KBM-7 (cell line): ENCODE measurements at regions not wholly inside any gene's neighbourhood (a gene's known extent, or its start where the extent isn't known, plus 50 kb on each side); places are given as distances from the start of the nearest gene placed in this dataset.
"Not testable (repeated sequence)": the region's sequence is repeated elsewhere in the genome, so short reads cannot be mapped to it uniquely, and the experiment has no call there.

Experiments used
- DNase-seq: peaks from one replicate; pipeline ENCODE4 v3.0.0-alpha.2; 2015
- in situ Hi-C: fragments of 300-500 bp; cut with MboI; formaldehyde crosslinking; loops from 2 replicates; pipeline ENCODE4 v1.14.3; 2020; ENCODE audit warnings: low sequenced_read_pairs, low pct_unique_long_range_greater_than_20kb, mixed read lengths

DNA sequence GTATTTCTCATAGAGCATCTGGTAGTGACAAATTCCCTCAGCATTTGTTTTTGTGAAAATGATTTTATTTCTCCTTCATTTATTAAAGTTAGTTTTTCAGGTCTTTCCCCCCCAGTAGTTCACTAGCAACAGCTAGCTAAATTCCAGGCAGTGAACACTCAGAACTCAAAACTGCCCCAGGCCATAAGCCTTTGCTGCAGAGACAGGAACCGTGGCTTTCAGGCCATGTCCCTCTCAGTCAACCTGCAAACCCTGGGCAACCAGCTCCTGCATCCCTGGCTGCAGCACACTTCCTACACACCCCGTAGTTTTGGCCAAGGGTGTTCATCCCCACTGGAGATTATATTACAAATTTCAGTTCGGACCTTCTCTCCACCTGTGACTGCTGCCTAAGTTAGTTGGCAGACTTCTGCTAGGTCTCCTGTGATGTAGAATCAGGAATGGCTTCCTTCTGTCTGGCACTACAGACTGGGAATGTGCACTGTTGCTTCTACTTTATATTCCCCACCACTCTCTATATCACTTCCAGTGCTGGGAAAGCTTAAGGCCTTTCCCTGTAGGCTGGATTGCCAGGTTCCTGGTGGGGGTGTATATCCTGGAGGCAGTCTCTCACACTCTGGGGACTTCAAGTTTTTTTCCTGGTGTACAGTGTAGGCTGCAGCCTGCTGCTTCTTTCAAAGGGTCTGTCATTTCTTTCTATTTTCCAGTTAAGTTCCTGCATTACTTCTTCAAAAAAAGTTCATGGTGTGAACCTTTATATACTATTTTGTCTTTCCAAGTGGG is 924.4 kb upstream of the LRFN5 start:
- in situ Hi-C loops = no loop called here
- no peak for DNase-seq

DNA sequence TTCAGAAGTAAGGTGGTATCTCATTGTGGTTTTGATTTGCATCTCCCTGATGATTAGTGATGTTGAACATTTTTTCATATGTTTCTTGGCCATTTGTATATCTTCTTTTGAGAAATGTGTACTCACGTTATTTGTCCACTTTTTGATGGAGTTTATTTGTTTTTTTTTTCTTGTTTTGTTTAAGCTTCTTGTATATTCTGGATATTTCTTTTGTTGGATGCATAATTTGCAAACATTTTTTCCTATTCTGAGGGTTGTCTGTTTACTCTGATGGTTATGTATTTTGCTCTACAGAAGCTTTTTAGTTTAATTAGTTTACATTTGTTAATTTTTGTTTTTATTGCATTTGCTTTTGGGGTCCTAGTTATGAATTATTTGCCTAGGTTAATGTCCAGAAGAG is 927.4 kb upstream of the LRFN5 start:
- in situ Hi-C loops = no loop called here
- DNase-seq = no peak

DNA sequence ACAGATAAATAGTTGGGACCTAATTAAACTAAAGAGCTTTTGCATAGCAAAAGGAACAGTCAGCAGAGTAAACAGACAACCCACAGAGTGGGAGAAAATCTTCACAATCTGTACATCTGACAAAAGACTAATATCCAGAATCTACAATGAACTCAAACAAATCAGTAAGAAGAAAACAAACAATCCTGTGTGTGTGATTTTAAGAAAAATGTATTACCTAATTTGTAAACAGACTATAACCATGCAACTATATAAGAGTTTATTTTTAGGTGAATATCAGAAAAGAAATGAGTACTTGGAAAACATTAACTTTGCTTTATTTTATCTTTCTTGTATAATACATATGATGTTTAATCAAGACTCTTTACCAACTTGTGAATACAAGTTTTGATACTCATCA is 929.5 kb upstream of the LRFN5 start:
- in situ Hi-C loops, DNase-seq: not testable (repeated sequence)

DNA sequence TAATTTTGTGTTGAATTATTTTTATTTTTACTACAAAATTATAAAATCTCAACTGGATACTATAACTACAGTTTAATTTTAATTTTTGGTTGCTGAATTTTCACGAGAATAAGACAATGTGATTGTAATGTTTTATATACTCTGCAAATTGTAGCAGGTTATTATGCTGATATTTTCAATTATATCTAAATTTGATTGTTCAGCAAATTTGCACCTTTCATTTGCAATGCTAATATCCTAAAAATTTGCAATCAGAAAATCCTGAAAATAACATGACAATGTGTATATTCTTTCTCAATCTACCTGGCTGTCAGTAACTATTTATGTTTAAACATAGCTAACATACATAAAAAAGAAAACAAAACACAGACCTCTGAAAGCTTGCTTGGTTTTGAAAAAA is 932.2 kb upstream of the LRFN5 start:
- in situ Hi-C loops = no loop called here

GRCh38 chr14:40656311-40656710 is 950.4 kb upstream of the LRFN5 start:
- in situ Hi-C loops = no loop called here
- DNase-seq = no peak

More for the DNA sequence above, 932.2 kb upstream of the LRFN5 start:
- DNase-seq = no peak

DNA sequence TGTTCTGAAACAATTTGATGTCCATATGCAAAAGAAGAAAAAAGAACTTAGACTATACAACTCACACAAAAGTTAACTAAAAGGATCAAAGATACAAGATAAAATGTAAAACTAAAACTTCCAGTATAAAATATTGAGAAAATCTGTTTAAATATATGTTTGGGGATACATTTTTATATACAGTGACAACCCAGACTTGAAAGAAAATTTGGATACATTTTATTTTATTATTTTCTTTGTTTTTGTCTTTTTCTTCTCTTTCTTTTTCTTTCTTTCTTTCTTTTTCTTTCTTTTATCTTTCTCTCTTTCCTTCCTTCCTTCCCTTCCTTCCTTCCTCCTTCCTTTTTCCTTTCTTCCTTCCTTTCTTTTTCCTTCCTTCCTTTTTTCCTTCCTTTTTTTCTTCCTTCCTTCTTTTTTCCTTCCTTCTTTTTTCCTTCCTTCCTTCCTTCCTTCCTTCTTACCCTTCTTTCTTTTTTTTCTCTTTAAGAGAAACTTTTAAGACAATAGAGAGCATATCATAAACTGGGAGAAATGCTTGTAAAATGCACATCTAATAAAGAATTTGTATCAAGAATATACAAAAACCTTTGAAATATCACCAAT is 954.5 kb upstream of the LRFN5 start:
- in situ Hi-C loops = no loop called here
- DNase-seq = no peak

GRCh38 chr14:40630471-40630870 is 976.2 kb upstream of the LRFN5 start:
- no peak for DNase-seq
- in situ Hi-C loops = no loop called here

DNA sequence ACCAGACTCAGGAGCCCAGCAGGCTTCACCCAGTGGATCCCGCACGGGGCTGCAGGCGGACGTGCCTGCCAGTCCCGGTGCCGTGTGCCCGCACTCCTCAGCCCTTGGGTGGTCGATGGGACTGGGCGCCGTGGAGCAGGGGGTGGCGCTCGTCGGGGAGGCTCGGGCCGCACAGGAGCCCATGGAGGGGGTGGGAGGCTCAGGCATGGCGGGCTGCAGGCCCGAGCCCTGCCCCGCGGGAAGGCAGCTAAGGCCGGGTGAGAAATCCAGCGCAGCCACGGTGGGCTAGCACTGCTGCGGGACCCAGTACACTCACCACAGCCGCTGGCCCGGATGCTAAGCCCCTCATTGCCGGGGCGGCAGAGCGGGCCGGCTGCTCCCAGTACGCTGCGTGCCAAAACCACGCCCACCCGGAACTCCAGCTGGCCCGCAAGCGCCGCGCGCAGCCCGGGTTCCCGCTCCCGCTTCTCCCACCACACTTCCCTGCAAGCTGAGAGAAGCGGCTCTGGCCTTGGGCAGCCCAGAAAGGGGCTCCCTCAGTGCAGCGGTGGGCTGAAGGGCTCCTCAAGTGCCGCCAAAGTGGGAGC is 977.0 kb upstream of the LRFN5 start:
- DNase-seq, in situ Hi-C loops: not testable (repeated sequence)

DNA sequence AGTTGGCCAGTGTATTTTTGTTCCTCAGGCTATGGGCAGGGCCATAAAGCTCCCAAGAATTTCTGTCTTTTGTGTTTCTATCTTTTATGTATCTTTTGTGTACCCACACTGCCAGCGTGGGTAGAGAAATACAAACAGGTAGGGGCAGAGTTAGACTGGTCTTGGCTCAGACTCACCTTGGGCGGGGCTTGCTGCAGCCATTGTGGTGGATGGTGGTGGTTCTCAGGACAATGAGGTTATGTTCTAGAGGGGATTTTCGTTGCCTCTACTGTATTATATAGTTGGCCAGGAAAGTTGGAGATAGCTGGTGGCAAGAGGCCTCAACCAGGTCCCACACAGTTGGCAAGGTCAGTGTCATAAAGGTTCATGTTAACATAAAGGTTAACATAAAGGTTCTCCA is 977.5 kb upstream of the LRFN5 start:
- in situ Hi-C loops = no loop called here
- DNase-seq = no peak

GRCh38 chr14:40623643-40624042 is 983.0 kb upstream of the LRFN5 start:
- no peak for DNase-seq
- in situ Hi-C loops = no loop called here

DNA sequence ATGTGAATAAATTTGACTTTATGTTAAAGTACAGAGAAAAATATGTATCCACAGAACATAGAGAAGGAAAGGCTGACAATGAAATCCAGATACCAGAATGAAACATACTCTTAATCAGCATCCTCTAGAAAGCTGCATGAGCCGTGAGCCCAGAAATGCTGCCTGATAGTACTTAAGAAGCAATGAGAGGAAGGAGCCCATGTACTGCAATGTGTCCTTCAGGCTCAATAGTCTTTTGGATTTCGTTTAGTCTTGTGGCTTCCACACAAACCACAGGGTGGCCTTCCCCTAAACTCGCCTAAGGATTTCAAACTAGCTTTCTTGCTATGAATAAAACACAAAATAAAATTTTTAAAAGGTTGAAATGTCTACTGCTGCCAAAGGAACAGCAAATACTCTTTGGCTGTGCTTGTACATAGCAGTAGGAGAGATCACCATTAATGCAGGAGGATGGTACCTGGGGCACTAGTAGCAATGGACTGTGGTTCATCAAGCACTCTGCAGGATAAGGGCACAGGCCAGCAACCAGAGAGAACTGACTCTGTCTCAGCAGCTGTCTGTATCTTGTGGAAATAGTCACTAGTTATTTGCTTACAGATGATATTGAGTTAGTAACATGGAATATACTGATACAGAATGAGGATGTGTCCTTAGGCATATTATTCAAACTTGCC is 988.3 kb upstream of the LRFN5 start:
- DNase-seq = no peak
- in situ Hi-C loops = no loop called here

- no peak for DNase-seq
Measured at GRCh38 chr14:40616579-40616978, 990.1 kb upstream of the LRFN5 start.

GRCh38 chr14:40601063-40601462 is 1005.6 kb upstream of the LRFN5 start:
- DNase-seq = no peak
- in situ Hi-C loops = no loop called here

More at GRCh38 chr14:40616579-40616978, 990.1 kb upstream of the LRFN5 start:
- in situ Hi-C loops = no loop called here

DNA sequence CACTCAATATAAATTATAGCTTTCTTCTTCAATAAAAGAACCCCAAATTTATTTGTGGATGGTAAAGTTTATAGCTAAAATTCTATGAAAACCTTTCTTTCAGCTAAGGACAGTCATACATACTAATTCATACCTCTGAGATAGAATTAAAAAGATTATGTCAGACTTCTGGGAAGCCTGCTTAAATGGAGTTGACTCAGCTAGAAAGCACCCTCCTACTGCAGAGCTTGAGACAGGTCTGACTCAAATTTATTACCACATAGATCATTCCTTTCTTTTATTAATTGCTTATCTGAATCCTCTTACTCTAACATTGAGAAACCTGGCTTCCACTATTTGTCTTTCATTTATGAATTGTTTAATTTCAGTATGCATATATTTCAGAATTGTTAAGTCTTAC is 1007.0 kb upstream of the LRFN5 start:
- no peak for DNase-seq
- in situ Hi-C loops = no loop called here

- in situ Hi-C loops = no loop called here
- DNase-seq = no peak
Measured at GRCh38 chr14:40581264-40581663, 1025.4 kb upstream of the LRFN5 start.

DNA sequence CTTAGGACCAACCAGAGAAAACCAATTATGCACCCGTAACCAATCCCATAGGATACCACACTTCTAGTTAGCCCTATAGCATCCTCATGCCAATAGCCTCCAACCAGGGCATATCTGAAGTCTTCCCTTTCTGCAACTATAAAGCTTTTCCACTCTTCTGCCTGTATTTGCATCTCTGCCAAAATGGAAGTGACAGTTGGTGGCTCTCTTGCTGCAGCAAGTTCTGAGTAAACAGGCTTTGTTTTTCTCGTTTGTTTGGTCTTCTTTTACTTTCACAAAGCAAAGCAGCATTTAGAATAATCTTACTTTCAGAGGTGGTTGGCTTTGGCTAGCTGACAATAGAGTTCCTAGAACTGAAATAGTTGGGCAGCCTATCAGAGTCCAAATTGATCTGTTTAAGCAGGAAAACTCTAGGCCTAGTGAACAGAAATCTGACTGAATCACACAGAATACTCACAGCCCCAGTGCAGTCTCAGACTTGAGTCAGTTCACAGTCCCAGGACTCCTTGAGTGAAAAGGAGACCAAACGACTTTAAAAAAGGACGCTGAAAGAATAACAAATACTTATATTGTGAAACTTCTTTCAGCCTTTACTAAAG is 1029.7 kb upstream of the LRFN5 start:
- no peak for DNase-seq
- in situ Hi-C loops = no loop called here

DNA sequence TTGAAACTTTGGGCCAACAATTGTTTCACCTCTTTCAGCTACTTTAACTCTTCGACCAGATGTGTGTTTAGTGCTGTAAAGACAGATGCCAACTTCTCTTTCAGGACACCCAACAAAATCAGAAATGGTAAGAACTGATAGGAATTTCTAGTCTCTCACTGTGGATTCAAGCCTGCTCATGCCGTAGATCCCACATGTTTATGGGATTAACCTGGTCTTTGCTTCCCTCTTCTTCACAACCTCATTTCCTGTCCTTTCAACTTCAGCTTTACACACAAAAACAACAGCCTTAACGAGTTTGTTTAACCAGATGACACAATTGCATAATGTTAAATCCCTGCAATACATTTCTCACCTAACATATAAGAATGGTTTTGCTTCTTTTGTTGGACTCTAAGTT is 1031.9 kb upstream of the LRFN5 start:
- DNase-seq = no peak
- in situ Hi-C loops = no loop called here

DNA sequence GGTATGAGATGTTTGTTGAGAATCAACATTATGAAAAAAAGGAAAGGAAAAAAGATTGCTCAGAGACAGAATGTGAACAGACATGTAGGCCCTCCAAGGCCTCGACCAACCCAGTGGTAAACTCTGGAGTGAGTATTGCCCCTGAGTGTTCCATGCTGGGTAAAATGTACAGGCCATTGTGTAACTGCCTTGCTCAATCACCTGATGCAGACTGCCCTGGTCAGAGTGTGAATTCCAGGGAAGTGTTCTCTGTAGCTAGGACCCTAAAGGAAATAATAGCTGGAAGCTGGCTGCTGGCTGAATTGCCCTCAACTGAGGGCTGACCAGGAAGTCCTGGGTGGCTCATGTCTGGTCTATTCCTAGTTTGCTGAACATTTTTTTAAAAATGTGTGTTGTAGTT is 1081.4 kb upstream of the LRFN5 start:
- in situ Hi-C loops = no loop called here
- DNase-seq = no peak

- in situ Hi-C loops = no loop called here
- no peak for DNase-seq
Measured at GRCh38 chr14:40523123-40523522, 1083.6 kb upstream of the LRFN5 start.

DNA sequence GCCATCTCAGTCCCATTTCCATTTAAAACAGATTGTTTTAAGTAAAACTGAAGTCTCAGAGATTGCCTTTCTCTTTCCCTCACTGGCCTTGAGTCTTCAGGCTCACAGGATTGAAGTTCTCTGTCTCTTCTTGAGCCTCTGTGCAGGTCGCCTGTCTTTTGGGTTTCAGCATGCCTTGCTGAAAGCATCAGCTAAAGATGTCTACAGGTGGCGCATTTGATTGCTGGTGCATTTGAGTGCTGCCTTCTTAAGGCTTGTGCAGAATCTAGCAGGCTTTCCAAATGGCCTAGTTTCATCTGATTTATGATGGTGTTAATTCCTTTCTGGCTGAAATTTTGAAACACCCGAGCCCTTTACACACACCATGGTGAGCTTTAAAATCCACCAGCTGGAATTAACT is 1062.2 kb upstream of the FBXO33 start:
- in situ Hi-C loops = no loop called here
- DNase-seq = no peak
